Thyroid gland (tissue), 4 donors: ENCODE measurements at regions not wholly inside any gene's neighbourhood (a gene's known extent, or its start where the extent isn't known, plus 50 kb on each side); places are given as distances from the start of the nearest gene placed in this dataset.
"Not testable (repeated sequence)": the region's sequence is repeated elsewhere in the genome, so short reads cannot be mapped to it uniquely, and the experiment has no call there.

Experiments used
- DNase-seq, 2 donors: peaks; one replicate each; pipeline ENCODE4 v3.0.0-alpha.2; 2019
- H3K27ac ChIP-seq, 3 donors: fragments of 200-600 bp; sonication (generic); 1 replicate in 2 of 3; 2 replicates in 1 of 3; pipeline ENCODE4 v1.5.1; 2016 to 2019; ENCODE audit warnings: mild to moderate bottlenecking in 1 of 3, moderate library complexity in 1 of 3
- H3K27me3 ChIP-seq: fragments of 200-600 bp; sonication (generic); one replicate; pipeline ENCODE4 v1.5.1; 2019
- H3K36me3 ChIP-seq, 2 donors: fragments of 200-600 bp; sonication (generic); one replicate each; pipeline ENCODE4 v1.5.1; 2016 to 2019
- H3K4me1 ChIP-seq, 2 donors: fragments of 200-600 bp; sonication (generic); one replicate each; pipeline ENCODE4 v1.5.1; 2017 to 2019
- H3K4me3 ChIP-seq, 3 donors: fragments of 200-600 bp; sonication (generic); replicated peaks in 1 of 3; 1 replicate in 2 of 3; 2 replicates in 1 of 3; pipeline ENCODE4 v1.5.1; 2016; ENCODE audit warnings: mild to moderate bottlenecking in 1 of 3
- H3K9me3 ChIP-seq: fragments of 200-600 bp; sonication (generic); one replicate; pipeline ENCODE4 v1.5.1; 2017
- CTCF ChIP-seq, 6 experiments: fragments of 200-600 bp in 3 of 6; fragments of 450-650 bp in 3 of 6; sonication (generic) in 3 of 6; IDR thresholded peaks; one replicate each; pipeline ENCODE4 v1.5.1; 2016 to 2019; ENCODE audit warnings: antibody characterized with exemption in 6 of 6, mild to moderate bottlenecking in 2 of 6, inconsistent platforms in 1 of 6, moderate library complexity in 1 of 6
- POLR2A ChIP-seq, 2 donors: fragments of 450-650 bp; IDR thresholded peaks; one replicate each; pipeline ENCODE4 v1.6.1; 2017; ENCODE audit warnings: antibody characterized with exemption in 2 of 2, mild to moderate bottlenecking in 2 of 2, moderate library complexity in 1 of 2
- WGBS, 2 donors: methylation state at CpG; one replicate each; pipeline ENCODE4 v1.1.5; 2017; 5-methylcytosine and 5-hydroxymethylcytosine counted together
- intact Hi-C: fragments of 100-400 bp; cut with DNase I; formaldehyde crosslinking; loops from one replicate; pipeline ENCODE4 v1.15.1; 2023

- Histone ChIP-seq H3K27me3 (no peaks in the 10 kb centered on the region), H3K27ac (no peak overlapping the region), H3K4me3 (no peak overlapping the region), H3K9me3 (no peaks in the 10 kb centered on the region), H3K36me3 (no peaks in the 10 kb centered on the region), H3K4me1 (no peaks in the 10 kb centered on the region)
- TF ChIP-seq POLR2A (IDR thresholded peaks at IDR 0.05) = no peak
- no peak for TF ChIP-seq CTCF (IDR thresholded peaks at IDR 0.05)
- WGBS, 2 donors = 96% methylated on average over 2 of the region's 2 CpGs
- DNase-seq = no peak
- intact Hi-C loops = loop anchor here (10.0 kb wide), 1 partner anchor 1691 kb away; no protein-coding TSS in a partner anchor
Measured at GRCh38 chr20:40955326-40955725, 73.3 kb upstream of the TOP1 start.

GRCh38 chr20:40955826-40956225 lies 72.8 kb upstream of the TOP1 start:
- not testable (repeated sequence) for H3K27ac ChIP-seq

GRCh38 chr20:40956542-40957264 lies 71.9 kb upstream of the TOP1 start:
- 79 to 82% methylated on average over 15 of the region's 15 CpGs for WGBS, 2 donors
- intact Hi-C loops = loop anchor here (10.0 kb wide), 1 partner anchor 1692 kb away; no protein-coding TSS in a partner anchor
- Histone ChIP-seq H3K4me1 (no peaks in the 10 kb centered on the region), H3K9me3 (no peaks in the 10 kb centered on the region), H3K27me3 (no peaks in the 10 kb centered on the region), H3K4me3 (no peak overlapping the region), H3K27ac (no peak overlapping the region), H3K36me3 (no peaks in the 10 kb centered on the region)
- TF ChIP-seq POLR2A (IDR thresholded peaks at IDR 0.05) (no peak), CTCF (IDR thresholded peaks at IDR 0.05) (no peak)
- DNase-seq = no peak

More at GRCh38 chr20:40955826-40956225, 72.8 kb upstream of the TOP1 start:
- 77 to 88% methylated on average over 8 of the region's 8 CpGs for WGBS, 2 donors
- H3K9me3 ChIP-seq, DNase-seq, H3K36me3 ChIP-seq, H3K27me3 ChIP-seq, H3K4me1 ChIP-seq, H3K4me3 ChIP-seq: not testable (repeated sequence)
- intact Hi-C loops = loop anchor here (10.0 kb wide), 1 partner anchor 1691 kb away; no protein-coding TSS in a partner anchor

- H3K4me3 ChIP-seq = no peak overlapping the region
- no peaks in the 10 kb centered on the region for H3K9me3 ChIP-seq
- H3K36me3 ChIP-seq = no peaks in the 10 kb centered on the region
- no peak overlapping the region for H3K27ac ChIP-seq
- H3K27me3 ChIP-seq = no peaks in the 10 kb centered on the region
- DNase-seq = no peak
- WGBS, 2 donors = 87 to 98% methylated on average over 5 to 6 of the region's 6 CpGs
- intact Hi-C loops = loop anchor here (10.0 kb wide), 1 partner anchor 1693 kb away; no protein-coding TSS in a partner anchor
- TF ChIP-seq POLR2A (IDR thresholded peaks at IDR 0.05) = no peak
- TF ChIP-seq CTCF (IDR thresholded peaks at IDR 0.05) = no peak
- no peaks in the 10 kb centered on the region for H3K4me1 ChIP-seq
Measured at GRCh38 chr20:40957265-40957760, 71.3 kb upstream of the TOP1 start.

GRCh38 chr20:40958598-40958997 lies 70.0 kb upstream of the TOP1 start:
- no peaks in the 10 kb centered on the region for H3K27me3 ChIP-seq
- WGBS, 2 donors = 75 to 79% methylated on average over 4 of the region's 4 CpGs
- TF ChIP-seq CTCF (IDR thresholded peaks at IDR 0.05) = no peak
- TF ChIP-seq POLR2A (IDR thresholded peaks at IDR 0.05) = no peak
- H3K4me1 ChIP-seq = peaks cover 0 to 5% of the 10 kb centered on the region in 2 donors
- intact Hi-C loops = loop anchor here (10.0 kb wide), 1 partner anchor 1694 kb away; no protein-coding TSS in a partner anchor
- no peak for DNase-seq
- no peaks in the 10 kb centered on the region for H3K36me3 ChIP-seq
- no peaks in the 10 kb centered on the region for H3K9me3 ChIP-seq
- no peak overlapping the region for H3K4me3 ChIP-seq
- no peak overlapping the region for H3K27ac ChIP-seq
